NOMO-1 treated with dmso at 0.1 percent for 144 hours (cell line): ENCODE measurements at regions not wholly inside any gene's neighbourhood (a gene's known extent, or its start where the extent isn't known, plus 50 kb on each side); places are given as distances from the start of the nearest gene placed in this dataset.
A peak's percentile ranks its signal among the peaks of the same experiment; 100 is the strongest.
"Not testable (repeated sequence)": the region's sequence is repeated elsewhere in the genome, so short reads cannot be mapped to it uniquely, and the experiment has no call there.

Experiments
- DNase-seq: peaks from one replicate; lab custom pipeline; 2025; ENCODE audit not compliant: unreplicated experiment; lab: John Stamatoyannopoulos, UW

- peak; percentile 56 for DNase-seq
Measured at GRCh38 chr3:23113455-23114171, 89.5 kb upstream of the UBE2E2 start.

- DNase-seq: no peak
Measured at GRCh38 chr3:23114432-23114831, 88.7 kb upstream of the UBE2E2 start.

GRCh38 chr3:23115171-23115877, 87.8 kb upstream of the UBE2E2 start:
- no peak for DNase-seq

- no peak for DNase-seq
Measured at GRCh38 chr3:23116081-23116837, 86.9 kb upstream of the UBE2E2 start.

GRCh38 chr3:23117856-23118255, 85.3 kb upstream of the UBE2E2 start:
- no peak for DNase-seq

GRCh38 chr3:23127196-23127595, 75.9 kb upstream of the UBE2E2 start:
- no peak for DNase-seq

GRCh38 chr3:23128655-23129054, 74.5 kb upstream of the UBE2E2 start:
- DNase-seq: no peak

- DNase-seq: no peak
Measured at GRCh38 chr3:23129117-23129516, 74.0 kb upstream of the UBE2E2 start.

- DNase-seq: no peak
Measured at GRCh38 chr3:23129817-23130216, 73.3 kb upstream of the UBE2E2 start.

GRCh38 chr3:23130406-23130805, 72.7 kb upstream of the UBE2E2 start:
- DNase-seq: no peak

GRCh38 chr3:23135026-23135785, 67.9 kb upstream of the UBE2E2 start:
- no peak for DNase-seq

- DNase-seq: no peak
Measured at GRCh38 chr3:23136054-23136453, 67.1 kb upstream of the UBE2E2 start.

- DNase-seq: not testable (repeated sequence)
Measured at GRCh38 chr3:23144051-23144450, 59.1 kb upstream of the UBE2E2 start.

- no peak for DNase-seq
Measured at GRCh38 chr3:23146163-23146562, 57.0 kb upstream of the UBE2E2 start.

- no peak for DNase-seq
Measured at GRCh38 chr3:23152989-23153388, 50.1 kb upstream of the UBE2E2 start.
